Natural killer cell (primary cell): ENCODE measurements at regions not wholly inside any gene's neighbourhood (a gene's known extent, or its start where the extent isn't known, plus 50 kb on each side); places are given as distances from the start of the nearest gene placed in this dataset.

Experiments
- ATAC-seq, 3 donors: fragments of 150-1000 bp in 2 of 3; fragments of 200-7000 bp in 1 of 3; cut with Tn5 transposase; 1 replicate in 1 of 3; 2 replicates in 2 of 3; pipeline ENCODE4 v1.10.0; 2021; ENCODE audit warnings: mild to moderate bottlenecking in 2 of 3, moderate library complexity in 2 of 3
- DNase-seq, 2 donors: peaks; one replicate each; pipeline versions ENCODE4 v3.0.0 to v3.0.0-alpha.2; 2013 to 2021; ENCODE audit warnings: mixed read lengths in 1 of 2
- H3K27ac ChIP-seq: one replicate; pipeline ENCODE4 v1.5.1; 2013; ENCODE audit warnings: mild to moderate bottlenecking, low read length
- H3K27me3 ChIP-seq: one replicate; pipeline ENCODE4 v1.6.1; 2013; ENCODE audit warnings: low read length; ENCODE audit not compliant: control insufficient read depth, insufficient read depth
- H3K36me3 ChIP-seq: one replicate; pipeline ENCODE4 v1.6.1; 2013; ENCODE audit warnings: low read length; ENCODE audit not compliant: control insufficient read depth, insufficient read depth
- H3K4me1 ChIP-seq: one replicate; pipeline ENCODE4 v1.6.1; 2013; ENCODE audit warnings: low read length; ENCODE audit not compliant: control insufficient read depth, insufficient read depth
- H3K4me3 ChIP-seq: one replicate; pipeline ENCODE4 v1.5.1; 2013; ENCODE audit warnings: low read length
- H3K9me3 ChIP-seq: one replicate; pipeline ENCODE4 v1.6.1; 2013; ENCODE audit warnings: low read length; ENCODE audit not compliant: control insufficient read depth, insufficient read depth
- H3K27ac Mint-ChIP-seq, 2 donors: one replicate each; pipeline ENCODE4 v1.8.0; 2022; ENCODE audit warnings: mild to moderate bottlenecking in 2 of 2, mixed read lengths in 2 of 2, moderate library complexity in 1 of 2
- H3K27me3 Mint-ChIP-seq, 2 donors: one replicate each; pipeline ENCODE4 v1.8.0; 2022; ENCODE audit warnings: low read depth in 2 of 2, mixed read lengths in 2 of 2
- H3K36me3 Mint-ChIP-seq: one replicate; pipeline ENCODE4 v1.8.0; 2022; ENCODE audit warnings: mixed read lengths
- H3K4me1 Mint-ChIP-seq, 2 donors: one replicate each; pipeline ENCODE4 v1.8.0; 2022; ENCODE audit warnings: mixed read lengths in 2 of 2
- H3K4me3 Mint-ChIP-seq: one replicate; pipeline ENCODE4 v1.8.0; 2022; ENCODE audit warnings: mild to moderate bottlenecking, moderate library complexity, mixed read lengths
- H3K9me3 Mint-ChIP-seq, 2 donors: one replicate each; pipeline ENCODE4 v1.8.0; 2022; ENCODE audit warnings: mixed read lengths in 2 of 2
- WGBS: methylation state at CpG from one replicate; pipeline ENCODE4 v1.1.7; 2013; ENCODE audit warnings: missing lambda C conversion rate; ENCODE audit not compliant: insufficient coverage; 5-methylcytosine and 5-hydroxymethylcytosine counted together
- intact Hi-C: fragments of 100-400 bp; cut with micrococcal nuclease; formaldehyde crosslinking; loops from one replicate; pipeline ENCODE4 v1.14.2; 2022
- TF ChIP-seq, protein P1 (sequence below): fragments of 200-600 bp; IDR thresholded peaks from one replicate; pipeline ENCODE4 v1.8.0; 2022; ENCODE audit warnings: antibody characterized with exemption

DNA sequence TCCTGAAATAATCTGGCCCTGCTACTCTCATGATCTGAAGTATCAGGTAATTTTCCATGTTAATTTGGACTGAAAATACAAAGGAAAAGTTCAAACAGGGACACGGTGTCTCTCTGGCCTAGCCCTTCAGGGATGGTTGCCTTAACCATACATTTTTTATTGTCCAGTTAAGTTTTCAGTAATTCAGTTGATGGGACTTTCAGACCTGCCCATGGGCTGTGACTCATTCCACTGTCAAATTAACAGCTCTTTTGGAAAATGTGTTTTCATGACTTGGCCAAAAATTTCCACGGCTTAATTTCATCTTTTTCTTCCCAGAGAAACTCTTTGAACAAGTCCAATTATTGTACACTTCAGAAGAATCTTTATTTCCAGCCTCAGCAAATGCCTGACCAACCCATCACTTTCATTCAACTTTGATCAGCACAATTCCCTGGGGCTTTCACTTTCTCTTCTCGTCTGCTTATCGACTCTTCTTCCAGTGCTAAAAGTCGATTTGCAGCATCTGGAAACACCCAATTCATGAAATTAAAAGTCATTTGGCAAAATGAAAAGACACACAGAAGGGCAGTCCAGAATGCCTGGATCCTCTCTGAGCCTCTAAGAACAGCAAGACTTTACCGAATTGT lies 293.9 kb downstream of the RAB28 start:
- WGBS: 84% methylated on average over 6 of the region's 6 CpGs
- DNase-seq (no peak), ATAC-seq (no peak)
- peaks cover 20 to 21% of the 10 kb centered on the region in 2 donors for H3K9me3 Mint-ChIP-seq
- H3K36me3 Mint-ChIP-seq: peaks cover 7% of the 10 kb centered on the region
- no peaks in the 10 kb centered on the region for H3K27me3 Mint-ChIP-seq
- H3K27ac Mint-ChIP-seq: no peak overlapping the region
- TF ChIP-seq, protein P1, sequence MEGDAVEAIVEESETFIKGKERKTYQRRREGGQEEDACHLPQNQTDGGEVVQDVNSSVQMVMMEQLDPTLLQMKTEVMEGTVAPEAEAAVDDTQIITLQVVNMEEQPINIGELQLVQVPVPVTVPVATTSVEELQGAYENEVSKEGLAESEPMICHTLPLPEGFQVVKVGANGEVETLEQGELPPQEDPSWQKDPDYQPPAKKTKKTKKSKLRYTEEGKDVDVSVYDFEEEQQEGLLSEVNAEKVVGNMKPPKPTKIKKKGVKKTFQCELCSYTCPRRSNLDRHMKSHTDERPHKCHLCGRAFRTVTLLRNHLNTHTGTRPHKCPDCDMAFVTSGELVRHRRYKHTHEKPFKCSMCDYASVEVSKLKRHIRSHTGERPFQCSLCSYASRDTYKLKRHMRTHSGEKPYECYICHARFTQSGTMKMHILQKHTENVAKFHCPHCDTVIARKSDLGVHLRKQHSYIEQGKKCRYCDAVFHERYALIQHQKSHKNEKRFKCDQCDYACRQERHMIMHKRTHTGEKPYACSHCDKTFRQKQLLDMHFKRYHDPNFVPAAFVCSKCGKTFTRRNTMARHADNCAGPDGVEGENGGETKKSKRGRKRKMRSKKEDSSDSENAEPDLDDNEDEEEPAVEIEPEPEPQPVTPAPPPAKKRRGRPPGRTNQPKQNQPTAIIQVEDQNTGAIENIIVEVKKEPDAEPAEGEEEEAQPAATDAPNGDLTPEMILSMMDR: no peak
- Histone ChIP-seq H3K27ac (no peak overlapping the region), H3K27me3 (no peaks in the 10 kb centered on the region), H3K4me3 (no peak overlapping the region), H3K36me3 (no peaks in the 10 kb centered on the region), H3K4me1 (no peaks in the 10 kb centered on the region), H3K9me3 (no peaks in the 10 kb centered on the region)
- no peak overlapping the region for H3K4me3 Mint-ChIP-seq
- no peaks in the 10 kb centered on the region for H3K4me1 Mint-ChIP-seq
- intact Hi-C loops: no loop called here

DNA sequence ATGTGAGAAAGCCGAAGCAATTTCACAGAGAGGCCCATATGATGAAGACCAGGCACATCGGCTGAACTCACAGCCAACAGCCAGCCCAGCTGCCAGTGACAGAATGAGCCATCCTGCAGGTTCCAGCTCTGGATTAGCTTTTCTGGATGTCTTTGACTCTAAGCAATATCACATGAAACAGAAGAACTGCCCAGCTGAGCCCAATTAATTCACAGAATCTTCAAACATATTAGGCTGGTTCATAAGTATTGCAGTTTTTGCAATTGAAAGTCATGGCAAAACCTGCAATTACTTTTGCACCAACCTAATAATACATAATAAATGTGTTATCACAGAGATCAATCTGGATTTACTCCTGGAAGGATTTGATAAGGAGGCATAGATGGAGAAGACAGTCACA lies 299.9 kb downstream of the RAB28 start:
- Histone ChIP-seq H3K27me3 (no peaks in the 10 kb centered on the region), H3K4me3 (no peak overlapping the region), H3K4me1 (no peaks in the 10 kb centered on the region), H3K36me3 (no peaks in the 10 kb centered on the region), H3K9me3 (peaks cover 3% of the 10 kb centered on the region), H3K27ac (no peak overlapping the region)
- TF ChIP-seq, protein P1: no peak
- no peak overlapping the region for H3K4me3 Mint-ChIP-seq
- no peaks in the 10 kb centered on the region for H3K4me1 Mint-ChIP-seq
- H3K27me3 Mint-ChIP-seq: no peaks in the 10 kb centered on the region
- H3K36me3 Mint-ChIP-seq: peaks cover 8% of the 10 kb centered on the region
- ATAC-seq: no peak
- 49% methylated on average over 2 of the region's 2 CpGs for WGBS
- H3K9me3 Mint-ChIP-seq: peaks cover 12 to 16% of the 10 kb centered on the region in 2 donors
- DNase-seq: no peak
- no peak overlapping the region for H3K27ac Mint-ChIP-seq
- intact Hi-C loops: no loop called here

DNA sequence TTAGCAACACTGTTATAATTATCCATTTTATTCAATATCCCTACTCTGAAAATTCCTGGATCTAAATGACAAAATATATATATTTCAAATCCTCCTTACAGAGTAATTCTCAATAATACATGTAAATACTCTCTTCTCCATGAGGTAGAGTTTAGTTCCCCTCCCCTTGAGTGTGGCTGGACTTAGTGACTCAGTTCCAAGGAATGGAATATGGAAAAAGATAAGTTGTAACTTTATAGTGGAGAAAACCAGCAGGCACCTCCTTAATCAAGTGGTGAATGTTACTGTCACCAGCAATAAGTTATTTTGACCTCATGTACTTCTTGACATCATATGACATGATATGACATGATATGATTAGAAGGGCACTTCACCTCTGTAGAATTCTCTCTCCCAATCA lies 302.0 kb downstream of the RAB28 start:
- ATAC-seq (no peak), DNase-seq (no peak)
- Mint-ChIP-seq H3K4me1 (no peaks in the 10 kb centered on the region), H3K9me3 (peaks cover 5 to 8% of the 10 kb centered on the region in 2 donors), H3K36me3 (peaks cover 8% of the 10 kb centered on the region), H3K27me3 (no peaks in the 10 kb centered on the region), H3K27ac (no peak overlapping the region), H3K4me3 (no peak overlapping the region)
- Histone ChIP-seq H3K9me3 (peaks cover 8% of the 10 kb centered on the region), H3K4me3 (no peak overlapping the region), H3K27me3 (no peaks in the 10 kb centered on the region), H3K27ac (no peak overlapping the region), H3K4me1 (no peaks in the 10 kb centered on the region), H3K36me3 (no peaks in the 10 kb centered on the region)
- intact Hi-C loops: no loop called here
- TF ChIP-seq, protein P1: no peak

DNA sequence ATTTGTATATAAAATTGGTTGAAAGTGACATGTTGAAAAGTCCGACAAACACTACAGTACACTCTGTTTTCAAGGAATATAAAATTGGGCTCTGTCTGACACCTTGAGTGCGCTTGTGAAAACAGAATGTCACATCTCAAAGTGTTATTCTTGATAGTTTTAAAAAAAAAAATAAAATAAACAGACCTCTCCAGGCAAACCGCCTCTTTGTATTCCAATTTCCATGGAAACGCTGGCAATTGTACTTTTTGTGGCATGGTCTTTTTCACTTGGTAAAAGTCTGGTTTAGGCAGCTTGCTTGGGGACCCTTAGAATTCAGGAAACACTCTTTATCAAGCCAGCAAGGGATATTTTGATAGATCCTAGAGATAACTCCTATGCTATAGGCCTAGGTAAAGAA lies 302.5 kb downstream of the RAB28 start:
- Histone ChIP-seq H3K27me3 (no peaks in the 10 kb centered on the region), H3K27ac (no peak overlapping the region), H3K9me3 (peaks cover 8% of the 10 kb centered on the region), H3K36me3 (no peaks in the 10 kb centered on the region), H3K4me1 (no peaks in the 10 kb centered on the region), H3K4me3 (no peak overlapping the region)
- H3K4me1 Mint-ChIP-seq: no peaks in the 10 kb centered on the region
- no peak for DNase-seq
- 95% methylated on average over 2 of the region's 4 CpGs for WGBS
- H3K36me3 Mint-ChIP-seq: peaks cover 8% of the 10 kb centered on the region
- no peaks in the 10 kb centered on the region for H3K27me3 Mint-ChIP-seq
- H3K4me3 Mint-ChIP-seq: no peak overlapping the region
- peaks cover 3 to 6% of the 10 kb centered on the region in 2 donors for H3K9me3 Mint-ChIP-seq
- TF ChIP-seq, protein P1: no peak
- intact Hi-C loops: no loop called here
- H3K27ac Mint-ChIP-seq: no peak overlapping the region
- no peak for ATAC-seq
